WI38 (cell line): ENCODE measurements at regions not wholly inside any gene's neighbourhood (a gene's known extent, or its start where the extent isn't known, plus 50 kb on each side); places are given as distances from the start of the nearest gene placed in this dataset.

Experiments
- H3K4me3 ChIP-seq: 2 replicates; pipeline ENCODE4 v1.5.1; 2011; ENCODE audit warnings: low read depth, mild to moderate bottlenecking, control low read depth, low read length
- TF ChIP-seq, protein P1 (sequence below): IDR thresholded peaks from 2 replicates; pipeline ENCODE4 v1.5.1; 2012; ENCODE audit warnings: low read depth, mild to moderate bottlenecking, control low read depth, low read length

DNA sequence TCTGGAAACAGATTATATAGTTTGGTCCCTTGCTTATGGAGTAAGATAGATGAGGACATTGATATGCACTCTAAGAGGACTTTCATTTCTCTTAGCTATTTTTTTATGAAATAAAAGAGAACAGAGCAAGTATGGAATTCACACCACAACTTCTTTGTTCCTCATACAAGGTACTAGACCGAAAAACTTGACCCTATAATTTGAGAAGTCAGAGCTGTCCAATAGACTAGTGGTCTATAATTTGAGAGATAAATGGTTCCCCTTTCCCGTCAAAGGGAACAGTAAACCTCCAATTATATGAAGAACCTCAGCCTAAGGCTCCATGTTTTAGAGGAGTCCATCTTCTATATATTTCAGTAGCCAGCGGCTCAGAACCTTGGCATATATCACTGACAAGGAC, 58.5 kb upstream of the HIF1A start:
- TF ChIP-seq, protein P1, sequence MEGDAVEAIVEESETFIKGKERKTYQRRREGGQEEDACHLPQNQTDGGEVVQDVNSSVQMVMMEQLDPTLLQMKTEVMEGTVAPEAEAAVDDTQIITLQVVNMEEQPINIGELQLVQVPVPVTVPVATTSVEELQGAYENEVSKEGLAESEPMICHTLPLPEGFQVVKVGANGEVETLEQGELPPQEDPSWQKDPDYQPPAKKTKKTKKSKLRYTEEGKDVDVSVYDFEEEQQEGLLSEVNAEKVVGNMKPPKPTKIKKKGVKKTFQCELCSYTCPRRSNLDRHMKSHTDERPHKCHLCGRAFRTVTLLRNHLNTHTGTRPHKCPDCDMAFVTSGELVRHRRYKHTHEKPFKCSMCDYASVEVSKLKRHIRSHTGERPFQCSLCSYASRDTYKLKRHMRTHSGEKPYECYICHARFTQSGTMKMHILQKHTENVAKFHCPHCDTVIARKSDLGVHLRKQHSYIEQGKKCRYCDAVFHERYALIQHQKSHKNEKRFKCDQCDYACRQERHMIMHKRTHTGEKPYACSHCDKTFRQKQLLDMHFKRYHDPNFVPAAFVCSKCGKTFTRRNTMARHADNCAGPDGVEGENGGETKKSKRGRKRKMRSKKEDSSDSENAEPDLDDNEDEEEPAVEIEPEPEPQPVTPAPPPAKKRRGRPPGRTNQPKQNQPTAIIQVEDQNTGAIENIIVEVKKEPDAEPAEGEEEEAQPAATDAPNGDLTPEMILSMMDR, result no peak
- no peak overlapping the region for H3K4me3 ChIP-seq

DNA sequence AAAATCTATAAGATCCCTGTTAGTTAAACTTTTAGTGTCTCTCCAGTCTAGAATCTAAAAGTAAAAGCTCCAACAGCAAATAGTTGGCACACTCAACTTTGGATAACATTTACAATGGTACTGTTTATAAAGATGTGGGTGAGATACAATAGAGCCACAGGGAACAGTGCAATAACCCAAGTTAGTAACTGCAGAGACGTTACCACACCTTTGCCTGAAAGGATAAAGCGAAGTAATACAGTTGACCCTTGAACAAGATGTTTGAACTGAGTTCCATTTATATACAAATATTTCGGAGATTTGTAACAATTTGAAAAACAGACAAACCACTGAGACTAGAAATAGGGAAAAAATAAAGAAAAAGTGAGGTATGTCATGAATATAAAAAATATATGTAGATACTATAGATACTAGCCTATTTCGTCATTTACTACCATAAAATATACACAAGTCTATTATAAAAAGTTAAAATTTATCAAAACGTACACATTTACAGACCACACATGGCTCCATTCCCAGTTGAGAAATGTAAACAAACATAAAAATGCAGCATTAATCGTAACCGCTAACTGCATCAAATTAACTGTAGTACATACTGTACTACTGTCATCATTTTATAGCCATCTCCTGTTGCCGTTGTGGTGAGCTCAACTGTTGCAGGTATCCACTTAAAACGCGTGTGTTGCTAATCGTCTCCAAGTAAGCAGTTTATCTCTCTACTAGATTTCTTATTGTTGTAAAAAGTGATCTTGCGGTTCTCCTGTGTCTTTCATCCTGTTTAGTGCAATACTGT, 56.5 kb upstream of the HIF1A start:
- TF ChIP-seq, protein P1, result no peak
- no peak overlapping the region for H3K4me3 ChIP-seq

DNA sequence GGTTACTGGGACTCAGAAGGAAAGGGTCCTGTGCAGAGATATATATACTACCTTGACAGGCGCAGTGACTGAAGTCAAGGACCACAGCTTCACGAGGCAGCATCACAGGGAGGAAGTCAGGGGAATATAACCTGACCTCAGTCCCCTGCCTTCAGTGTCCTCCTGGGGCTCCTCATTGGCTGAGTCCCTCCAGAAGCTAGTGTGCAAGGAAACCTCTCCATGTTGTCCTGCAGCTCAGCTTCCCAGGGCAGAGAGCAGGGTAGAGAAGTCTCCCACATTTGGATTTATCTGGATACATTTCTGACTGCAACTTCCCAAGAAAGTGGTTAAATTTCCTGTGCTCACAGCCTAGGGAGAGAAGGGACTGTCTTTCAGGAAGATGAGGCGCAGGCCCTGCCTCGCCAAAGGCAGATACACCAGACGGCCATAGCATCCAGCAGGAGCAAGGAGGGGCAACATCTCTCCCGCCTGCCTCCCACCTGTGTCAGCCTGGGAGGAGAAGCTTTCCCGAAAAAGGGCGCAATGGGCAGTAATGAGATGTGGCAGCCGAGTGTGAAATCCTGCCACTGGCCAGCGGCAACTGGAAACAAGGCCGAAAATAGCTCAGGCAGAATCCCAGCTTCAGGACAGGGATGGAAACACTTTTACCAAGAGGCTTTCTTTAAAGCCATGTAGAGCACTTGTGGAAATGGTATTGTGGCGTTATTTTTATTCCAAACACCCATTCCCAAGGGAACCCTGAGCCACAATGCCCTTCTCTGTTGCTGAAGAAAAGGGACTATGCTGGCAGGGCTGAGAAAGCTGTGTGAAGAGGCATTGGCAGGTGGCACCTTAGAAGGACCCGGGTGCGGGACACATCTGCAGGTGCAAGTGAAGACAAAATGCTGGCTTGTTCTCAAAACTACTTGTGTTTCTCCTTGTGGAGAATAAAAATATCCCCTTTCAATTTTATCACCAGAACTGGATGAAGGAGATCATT, 54.9 kb upstream of the HIF1A start:
- TF ChIP-seq, protein P1, result no peak
- no peak overlapping the region for H3K4me3 ChIP-seq

DNA sequence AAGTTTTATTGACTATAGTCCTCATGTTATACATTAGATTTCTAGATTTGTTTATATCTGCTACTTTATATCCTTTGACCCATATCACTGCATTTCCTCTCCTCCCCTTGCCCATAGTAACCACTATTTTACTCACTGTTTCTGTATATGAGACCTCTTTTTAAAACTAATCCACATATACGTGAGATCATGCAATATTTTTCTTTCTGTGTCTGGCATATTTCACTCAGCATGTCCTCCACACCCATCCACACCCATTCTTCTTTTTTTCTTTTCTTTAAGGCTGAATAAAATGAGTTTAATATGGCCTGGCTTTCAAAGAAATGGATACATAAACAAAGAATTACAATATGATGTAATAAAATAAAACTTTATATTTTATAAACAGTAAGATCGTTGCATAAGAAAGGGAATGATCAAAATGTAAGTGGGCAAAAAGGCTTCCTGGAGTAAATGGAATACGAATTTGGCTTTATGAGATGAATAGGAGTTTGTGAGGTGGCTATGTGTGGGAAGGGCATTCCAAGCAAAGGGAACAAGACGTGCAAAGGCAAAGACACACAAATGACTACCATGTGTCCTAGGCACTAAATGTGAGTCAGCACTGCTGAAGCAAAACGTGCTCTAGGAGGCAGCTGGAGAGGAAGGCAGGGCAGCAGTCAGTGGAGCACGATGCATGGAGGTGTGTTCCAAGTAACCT, 53.2 kb upstream of the HIF1A start:
- TF ChIP-seq, protein P1, result no peak
- no peak overlapping the region for H3K4me3 ChIP-seq

DNA sequence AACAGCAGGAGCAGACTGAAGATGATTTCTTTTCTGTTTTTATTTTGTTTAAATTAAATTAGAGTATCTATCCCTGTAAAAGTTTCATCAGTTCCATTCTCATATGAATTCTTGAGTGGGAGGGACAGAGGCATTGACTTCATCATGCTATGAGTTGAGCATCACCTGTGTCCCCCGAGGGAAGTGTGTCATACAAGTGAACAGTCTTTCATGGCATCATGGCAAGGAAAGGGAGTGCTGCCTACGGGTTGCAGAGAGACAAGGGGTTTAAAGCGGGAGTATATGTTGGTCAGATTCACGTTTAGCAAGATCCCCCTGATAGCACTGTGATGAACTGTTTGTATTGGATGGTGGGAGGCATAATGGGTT, 52.7 kb upstream of the HIF1A start:
- TF ChIP-seq, protein P1, result no peak
- H3K4me3 ChIP-seq, result no peak overlapping the region

DNA sequence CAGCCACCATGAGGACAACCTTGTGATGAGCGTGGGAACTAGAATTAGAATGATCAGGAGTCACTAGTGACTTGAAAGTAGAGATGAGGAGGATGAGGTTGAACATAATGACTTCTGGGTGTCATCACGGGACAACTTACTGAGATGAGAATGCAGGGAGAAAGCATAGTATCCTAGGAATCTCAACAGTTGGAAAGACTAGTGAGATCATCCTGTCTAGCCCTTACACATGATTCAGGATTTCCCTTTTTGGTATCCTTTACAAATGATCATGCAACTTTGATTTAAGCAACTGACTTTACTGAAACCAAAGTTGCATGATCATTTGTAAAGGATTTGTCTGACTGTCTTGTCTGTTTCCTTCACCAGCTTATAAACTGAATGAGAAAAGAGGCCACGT, 51.8 kb upstream of the HIF1A start:
- no peak overlapping the region for H3K4me3 ChIP-seq
- TF ChIP-seq, protein P1, result no peak
